HepG2 (cell line): ENCODE measurements at regions not wholly inside any gene's neighbourhood (a gene's known extent, or its start where the extent isn't known, plus 50 kb on each side); places are given as distances from the start of the nearest gene placed in this dataset.

Experiments used
- CEBPG ChIP-seq: IDR thresholded peaks from 2 replicates; pipeline ENCODE4 v1.6.1; 2016
- PRPF4 ChIP-seq: fragments of 200-400 bp; formaldehyde crosslinking; IDR thresholded peaks from 2 replicates; pipeline ENCODE4 v1.6.1; 2016; ENCODE audit warnings: low read length, low read depth; ENCODE audit not compliant: poor library complexity, severe bottlenecking
- RXRA ChIP-seq: sonication (generic); formaldehyde crosslinking; IDR thresholded peaks from 2 replicates; pipeline ENCODE4 v1.5.1; 2020; ENCODE audit warnings: missing genetic modification reagents
- SYNCRIP ChIP-seq: fragments of 200-400 bp; formaldehyde crosslinking; IDR thresholded peaks from 2 replicates; pipeline ENCODE4 v1.6.1; 2018; ENCODE audit warnings: mild to moderate bottlenecking, low read depth, low read length; ENCODE audit not compliant: insufficient read depth
- ZNF143 ChIP-seq: sonication (generic); formaldehyde crosslinking; IDR thresholded peaks from 2 replicates; pipeline ENCODE4 v1.4.0; 2020; ENCODE audit warnings: missing genetic modification reagents
- ZNF30 ChIP-seq: sonication (generic); formaldehyde crosslinking; IDR thresholded peaks from 2 replicates; pipeline ENCODE4 v1.5.0; 2020; ENCODE audit warnings: mild to moderate bottlenecking, missing genetic modification reagents
- TF ChIP-seq, protein P1 (sequence below): sonication (generic); formaldehyde crosslinking; IDR thresholded peaks from 2 replicates; pipeline ENCODE4 v1.9.0; 2021; ENCODE audit warnings: mild to moderate bottlenecking, missing genetic modification reagents
- TF ChIP-seq, protein P2 (sequence below): sonication (generic); formaldehyde crosslinking; IDR thresholded peaks from 2 replicates; pipeline ENCODE4 v1.8.0; 2022; ENCODE audit warnings: missing genetic modification reagents, low read depth, mild to moderate bottlenecking, borderline replicate concordance

DNA sequence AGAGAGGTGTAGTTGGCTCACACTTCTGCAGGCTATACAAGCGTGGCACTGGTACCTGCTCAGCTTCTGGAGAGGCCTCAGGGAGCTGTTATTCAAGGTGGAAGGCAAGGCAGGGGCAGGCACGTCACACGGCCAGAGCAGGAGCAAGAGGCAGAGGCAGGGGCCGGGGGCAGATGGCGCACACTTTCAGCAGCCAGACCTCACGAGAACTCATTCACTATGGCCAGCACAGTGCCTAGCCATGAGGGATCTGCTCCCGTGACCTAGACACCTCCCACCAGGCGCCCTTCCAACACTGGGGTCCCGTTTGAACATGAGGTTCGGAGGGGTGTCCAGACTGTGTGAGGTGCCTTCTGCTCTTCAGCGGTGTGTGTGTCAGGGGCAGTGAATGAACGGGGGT, 71.0 kb upstream of the FCN1 start (continued):
- TF ChIP-seq, protein P1, sequence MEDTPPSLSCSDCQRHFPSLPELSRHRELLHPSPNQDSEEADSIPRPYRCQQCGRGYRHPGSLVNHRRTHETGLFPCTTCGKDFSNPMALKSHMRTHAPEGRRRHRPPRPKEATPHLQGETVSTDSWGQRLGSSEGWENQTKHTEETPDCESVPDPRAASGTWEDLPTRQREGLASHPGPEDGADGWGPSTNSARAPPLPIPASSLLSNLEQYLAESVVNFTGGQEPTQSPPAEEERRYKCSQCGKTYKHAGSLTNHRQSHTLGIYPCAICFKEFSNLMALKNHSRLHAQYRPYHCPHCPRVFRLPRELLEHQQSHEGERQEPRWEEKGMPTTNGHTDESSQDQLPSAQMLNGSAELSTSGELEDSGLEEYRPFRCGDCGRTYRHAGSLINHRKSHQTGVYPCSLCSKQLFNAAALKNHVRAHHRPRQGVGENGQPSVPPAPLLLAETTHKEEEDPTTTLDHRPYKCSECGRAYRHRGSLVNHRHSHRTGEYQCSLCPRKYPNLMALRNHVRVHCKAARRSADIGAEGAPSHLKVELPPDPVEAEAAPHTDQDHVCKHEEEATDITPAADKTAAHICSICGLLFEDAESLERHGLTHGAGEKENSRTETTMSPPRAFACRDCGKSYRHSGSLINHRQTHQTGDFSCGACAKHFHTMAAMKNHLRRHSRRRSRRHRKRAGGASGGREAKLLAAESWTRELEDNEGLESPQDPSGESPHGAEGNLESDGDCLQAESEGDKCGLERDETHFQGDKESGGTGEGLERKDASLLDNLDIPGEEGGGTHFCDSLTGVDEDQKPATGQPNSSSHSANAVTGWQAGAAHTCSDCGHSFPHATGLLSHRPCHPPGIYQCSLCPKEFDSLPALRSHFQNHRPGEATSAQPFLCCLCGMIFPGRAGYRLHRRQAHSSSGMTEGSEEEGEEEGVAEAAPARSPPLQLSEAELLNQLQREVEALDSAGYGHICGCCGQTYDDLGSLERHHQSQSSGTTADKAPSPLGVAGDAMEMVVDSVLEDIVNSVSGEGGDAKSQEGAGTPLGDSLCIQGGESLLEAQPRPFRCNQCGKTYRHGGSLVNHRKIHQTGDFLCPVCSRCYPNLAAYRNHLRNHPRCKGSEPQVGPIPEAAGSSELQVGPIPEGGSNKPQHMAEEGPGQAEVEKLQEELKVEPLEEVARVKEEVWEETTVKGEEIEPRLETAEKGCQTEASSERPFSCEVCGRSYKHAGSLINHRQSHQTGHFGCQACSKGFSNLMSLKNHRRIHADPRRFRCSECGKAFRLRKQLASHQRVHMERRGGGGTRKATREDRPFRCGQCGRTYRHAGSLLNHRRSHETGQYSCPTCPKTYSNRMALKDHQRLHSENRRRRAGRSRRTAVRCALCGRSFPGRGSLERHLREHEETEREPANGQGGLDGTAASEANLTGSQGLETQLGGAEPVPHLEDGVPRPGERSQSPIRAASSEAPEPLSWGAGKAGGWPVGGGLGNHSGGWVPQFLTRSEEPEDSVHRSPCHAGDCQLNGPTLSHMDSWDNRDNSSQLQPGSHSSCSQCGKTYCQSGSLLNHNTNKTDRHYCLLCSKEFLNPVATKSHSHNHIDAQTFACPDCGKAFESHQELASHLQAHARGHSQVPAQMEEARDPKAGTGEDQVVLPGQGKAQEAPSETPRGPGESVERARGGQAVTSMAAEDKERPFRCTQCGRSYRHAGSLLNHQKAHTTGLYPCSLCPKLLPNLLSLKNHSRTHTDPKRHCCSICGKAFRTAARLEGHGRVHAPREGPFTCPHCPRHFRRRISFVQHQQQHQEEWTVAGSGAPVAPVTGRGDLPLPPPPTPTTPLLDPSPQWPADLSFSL (CRISPR knock-in tag) = no peak
- no peak for TF ChIP-seq ZNF30 (CRISPR knock-in tag)
- TF ChIP-seq CEBPG (CRISPR knock-in tag) = no peak
- TF ChIP-seq ZNF143 (CRISPR knock-in tag) = no peak
- TF ChIP-seq RXRA = no peak
- TF ChIP-seq, protein P2, sequence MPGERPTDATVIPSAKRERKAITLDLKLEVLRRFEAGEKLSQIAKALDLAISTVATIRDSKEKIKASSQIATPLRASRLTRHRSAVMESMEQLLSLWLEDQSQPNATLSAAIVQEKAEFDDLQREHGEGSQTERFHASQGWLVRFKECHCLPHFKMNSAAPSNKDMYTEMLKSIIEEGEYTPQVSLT (CRISPR knock-in tag) = no peak
- TF ChIP-seq PRPF4 = no peak
- no peak for TF ChIP-seq SYNCRIP
